ENCODE measurements at regions not wholly inside any gene's neighbourhood (a gene's known extent, or its start where the extent isn't known, plus 50 kb on each side); places are given as distances from the start of the nearest gene placed in this dataset.

GRCh38 chr20:19078448-19079373, 133.7 kb upstream of the SLC24A3 start:
- Histone ChIP-seq H3K9me3 (ENCODE audit: severe bottlenecking) (no peaks in the 10 kb centered on the region), H3K4me3 (ENCODE audit: severe bottlenecking) (no peak overlapping the region), H3K27me3 (ENCODE audit: insufficient read depth, poor library complexity, severe bottlenecking) (no peaks in the 10 kb centered on the region), H3K36me3 (ENCODE audit: low read depth) (no peaks in the 10 kb centered on the region), H3K27ac (ENCODE audit: poor library complexity, severe bottlenecking) (no peak overlapping the region), H3K4me1 (ENCODE audit: insufficient read depth, poor library complexity, severe bottlenecking) (no peaks in the 10 kb centered on the region)
- no peak for ATAC-seq (ENCODE audit: low read depth)
- DNase-seq (ENCODE audit: low spot score) = no peak
- TF ChIP-seq CTCF (IDR thresholded peaks at IDR 0.05; ENCODE audit: poor library complexity, severe bottlenecking) = no peak

- Histone ChIP-seq H3K27me3 (ENCODE audit: insufficient read depth, poor library complexity, severe bottlenecking) (no peaks in the 10 kb centered on the region), H3K4me1 (ENCODE audit: insufficient read depth, poor library complexity, severe bottlenecking) (no peaks in the 10 kb centered on the region), H3K27ac (ENCODE audit: poor library complexity, severe bottlenecking) (no peak overlapping the region), H3K36me3 (ENCODE audit: low read depth) (no peaks in the 10 kb centered on the region), H3K9me3 (ENCODE audit: severe bottlenecking) (no peaks in the 10 kb centered on the region), H3K4me3 (ENCODE audit: severe bottlenecking) (no peak overlapping the region)
- DNase-seq (ENCODE audit: low spot score) (no peak), ATAC-seq (ENCODE audit: low read depth) (no peak)
- no peak for TF ChIP-seq CTCF (IDR thresholded peaks at IDR 0.05; ENCODE audit: poor library complexity, severe bottlenecking)
These were observed 132.7 kb upstream of the SLC24A3 start for GRCh38 chr20:19079536-19080299.

GRCh38 chr20:19081937-19082336, 130.5 kb upstream of the SLC24A3 start:
- H3K27me3 ChIP-seq (ENCODE audit: insufficient read depth, poor library complexity, severe bottlenecking) = no peaks in the 10 kb centered on the region
- H3K36me3 ChIP-seq (ENCODE audit: low read depth) = no peaks in the 10 kb centered on the region
- ATAC-seq (ENCODE audit: low read depth) (no peak), DNase-seq (ENCODE audit: low spot score) (no peak)
- H3K27ac ChIP-seq (ENCODE audit: poor library complexity, severe bottlenecking) = no peak overlapping the region
- no peak overlapping the region for H3K4me3 ChIP-seq (ENCODE audit: severe bottlenecking)
- no peak for TF ChIP-seq CTCF (IDR thresholded peaks at IDR 0.05; ENCODE audit: poor library complexity, severe bottlenecking)
- H3K4me1 ChIP-seq (ENCODE audit: insufficient read depth, poor library complexity, severe bottlenecking) = no peaks in the 10 kb centered on the region
- H3K9me3 ChIP-seq (ENCODE audit: severe bottlenecking) = no peaks in the 10 kb centered on the region

- Histone ChIP-seq H3K27ac (ENCODE audit: poor library complexity, severe bottlenecking) (no peak overlapping the region), H3K9me3 (ENCODE audit: severe bottlenecking) (no peaks in the 10 kb centered on the region), H3K36me3 (ENCODE audit: low read depth) (no peaks in the 10 kb centered on the region), H3K27me3 (ENCODE audit: insufficient read depth, poor library complexity, severe bottlenecking) (no peaks in the 10 kb centered on the region), H3K4me1 (ENCODE audit: insufficient read depth, poor library complexity, severe bottlenecking) (no peaks in the 10 kb centered on the region), H3K4me3 (ENCODE audit: severe bottlenecking) (no peak overlapping the region)
- no peak for TF ChIP-seq CTCF (IDR thresholded peaks at IDR 0.05; ENCODE audit: poor library complexity, severe bottlenecking)
- no peak for ATAC-seq (ENCODE audit: low read depth)
- no peak for DNase-seq (ENCODE audit: low spot score)
These were observed 129.3 kb upstream of the SLC24A3 start for GRCh38 chr20:19083136-19083621.
